ENCODE measurements at regions not wholly inside any gene's neighbourhood (a gene's known extent, or its start where the extent isn't known, plus 50 kb on each side); places are given as distances from the start of the nearest gene placed in this dataset.

- Histone ChIP-seq H3K4me1 (ENCODE audit: control insufficient read depth in 5 of 5, insufficient read depth in 5 of 5, low read length in 5 of 5) (peaks cover 0 to 3% (median 1%) of the 10 kb centered on the region in 5 donors), H3K9ac (ENCODE audit: low read length in 5 of 5) (no peak overlapping the region), H3K9me3 (ENCODE audit: control insufficient read depth in 5 of 5, low read length in 5 of 5) (peaks cover 0 to 12% (median 0%) of the 10 kb centered on the region in 5 donors), H3K27ac (ENCODE audit: low read depth, low read length) (no peak overlapping the region), H3K4me3 (ENCODE audit: low read depth in 1 of 5, low read length in 5 of 5) (no peak overlapping the region), H3K36me3 (ENCODE audit: control insufficient read depth in 5 of 5, insufficient read depth in 5 of 5, low read length in 5 of 5) (no peaks in the 10 kb centered on the region), H3K27me3 (ENCODE audit: control insufficient read depth in 5 of 5, insufficient read depth in 4 of 5, low read length in 5 of 5) (peaks cover 0 to 5% (median 3%) of the 10 kb centered on the region in 5 donors)
Measured at GRCh38 chr16:17018585-17018939, 452.2 kb downstream of the XYLT1 start.

DNA sequence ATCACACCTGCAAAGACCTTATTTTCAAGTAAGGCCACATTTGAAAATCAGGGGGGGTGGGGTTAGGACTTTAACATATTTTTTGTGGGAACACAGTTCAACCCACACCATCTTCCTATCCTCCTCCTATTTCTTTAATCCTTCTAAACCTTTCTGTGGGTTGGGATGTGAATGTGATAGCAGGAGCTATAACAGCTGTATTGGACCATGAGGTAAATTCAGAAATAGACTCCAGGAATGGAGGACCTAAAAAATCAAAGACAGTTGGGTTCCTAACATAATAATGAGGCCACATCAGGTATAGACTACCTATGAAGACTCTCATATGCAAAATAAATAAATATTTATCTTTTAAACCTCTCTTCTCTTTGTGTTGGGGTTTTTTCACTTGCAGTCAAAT is 451.4 kb downstream of the XYLT1 start:
- peaks cover 0 to 3% (median 2%) of the 10 kb centered on the region in 5 donors for H3K27me3 ChIP-seq (ENCODE audit: control insufficient read depth in 5 of 5, insufficient read depth in 4 of 5, low read length in 5 of 5)
- H3K9ac ChIP-seq (ENCODE audit: low read length in 5 of 5) = no peak overlapping the region
- no peak overlapping the region for H3K4me3 ChIP-seq (ENCODE audit: low read depth in 1 of 5, low read length in 5 of 5)
- H3K36me3 ChIP-seq (ENCODE audit: control insufficient read depth in 5 of 5, insufficient read depth in 5 of 5, low read length in 5 of 5) = no peaks in the 10 kb centered on the region
- no peaks in the 10 kb centered on the region for H3K4me1 ChIP-seq (ENCODE audit: control insufficient read depth in 5 of 5, insufficient read depth in 5 of 5, low read length in 5 of 5)
- no peak overlapping the region for H3K27ac ChIP-seq (ENCODE audit: low read depth, low read length)
- peaks cover 0 to 12% (median 0%) of the 10 kb centered on the region in 5 donors for H3K9me3 ChIP-seq (ENCODE audit: control insufficient read depth in 5 of 5, low read length in 5 of 5)

- Histone ChIP-seq H3K9me3 (ENCODE audit: control insufficient read depth in 5 of 5, low read length in 5 of 5) (no peaks in the 10 kb centered on the region), H3K27me3 (ENCODE audit: control insufficient read depth in 5 of 5, insufficient read depth in 4 of 5, low read length in 5 of 5) (peaks cover 0 to 3% (median 0%) of the 10 kb centered on the region in 5 donors), H3K36me3 (ENCODE audit: control insufficient read depth in 5 of 5, insufficient read depth in 5 of 5, low read length in 5 of 5) (no peaks in the 10 kb centered on the region), H3K27ac (ENCODE audit: low read depth, low read length) (no peak overlapping the region), H3K9ac (ENCODE audit: low read length in 5 of 5) (no peak overlapping the region), H3K4me3 (ENCODE audit: low read depth in 1 of 5, low read length in 5 of 5) (no peak overlapping the region), H3K4me1 (ENCODE audit: control insufficient read depth in 5 of 5, insufficient read depth in 5 of 5, low read length in 5 of 5) (no peaks in the 10 kb centered on the region)
Measured at GRCh38 chr16:17023606-17024005, 447.2 kb downstream of the XYLT1 start.

- no peak overlapping the region for H3K27ac ChIP-seq (ENCODE audit: low read depth, low read length)
- H3K4me1 ChIP-seq (ENCODE audit: control insufficient read depth in 5 of 5, insufficient read depth in 5 of 5, low read length in 5 of 5) = no peaks in the 10 kb centered on the region
- H3K9ac ChIP-seq (ENCODE audit: low read length in 5 of 5) = no peak overlapping the region
- H3K36me3 ChIP-seq (ENCODE audit: control insufficient read depth in 5 of 5, insufficient read depth in 5 of 5, low read length in 5 of 5) = no peaks in the 10 kb centered on the region
- peaks cover 0 to 2% (median 0%) of the 10 kb centered on the region in 5 donors for H3K27me3 ChIP-seq (ENCODE audit: control insufficient read depth in 5 of 5, insufficient read depth in 4 of 5, low read length in 5 of 5)
- H3K9me3 ChIP-seq (ENCODE audit: control insufficient read depth in 5 of 5, low read length in 5 of 5) = peaks cover 0 to 6% (median 3%) of the 10 kb centered on the region in 5 donors
- no peak overlapping the region for H3K4me3 ChIP-seq (ENCODE audit: low read depth in 1 of 5, low read length in 5 of 5)
Measured at GRCh38 chr16:17024514-17024913, 446.2 kb downstream of the XYLT1 start.

GRCh38 chr16:17026600-17027242 is 444.0 kb downstream of the XYLT1 start:
- Histone ChIP-seq H3K27me3 (ENCODE audit: control insufficient read depth in 5 of 5, insufficient read depth in 4 of 5, low read length in 5 of 5) (no peaks in the 10 kb centered on the region), H3K4me1 (ENCODE audit: control insufficient read depth in 5 of 5, insufficient read depth in 5 of 5, low read length in 5 of 5) (no peaks in the 10 kb centered on the region), H3K4me3 (ENCODE audit: low read depth in 1 of 5, low read length in 5 of 5) (no peak overlapping the region), H3K27ac (ENCODE audit: low read depth, low read length) (no peak overlapping the region), H3K36me3 (ENCODE audit: control insufficient read depth in 5 of 5, insufficient read depth in 5 of 5, low read length in 5 of 5) (no peaks in the 10 kb centered on the region), H3K9me3 (ENCODE audit: control insufficient read depth in 5 of 5, low read length in 5 of 5) (peaks cover 0 to 12% (median 7%) of the 10 kb centered on the region in 5 donors), H3K9ac (ENCODE audit: low read length in 5 of 5) (no peak overlapping the region)

GRCh38 chr16:17027488-17028129 is 443.2 kb downstream of the XYLT1 start:
- H3K9me3 ChIP-seq (ENCODE audit: control insufficient read depth in 5 of 5, low read length in 5 of 5) = peaks cover 0 to 12% (median 7%) of the 10 kb centered on the region in 5 donors
- H3K27me3 ChIP-seq (ENCODE audit: control insufficient read depth in 5 of 5, insufficient read depth in 4 of 5, low read length in 5 of 5) = no peaks in the 10 kb centered on the region
- H3K36me3 ChIP-seq (ENCODE audit: control insufficient read depth in 5 of 5, insufficient read depth in 5 of 5, low read length in 5 of 5) = no peaks in the 10 kb centered on the region
- no peak overlapping the region for H3K4me3 ChIP-seq (ENCODE audit: low read depth in 1 of 5, low read length in 5 of 5)
- no peak overlapping the region for H3K9ac ChIP-seq (ENCODE audit: low read length in 5 of 5)
- no peaks in the 10 kb centered on the region for H3K4me1 ChIP-seq (ENCODE audit: control insufficient read depth in 5 of 5, insufficient read depth in 5 of 5, low read length in 5 of 5)
- H3K27ac ChIP-seq (ENCODE audit: low read depth, low read length) = no peak overlapping the region

DNA sequence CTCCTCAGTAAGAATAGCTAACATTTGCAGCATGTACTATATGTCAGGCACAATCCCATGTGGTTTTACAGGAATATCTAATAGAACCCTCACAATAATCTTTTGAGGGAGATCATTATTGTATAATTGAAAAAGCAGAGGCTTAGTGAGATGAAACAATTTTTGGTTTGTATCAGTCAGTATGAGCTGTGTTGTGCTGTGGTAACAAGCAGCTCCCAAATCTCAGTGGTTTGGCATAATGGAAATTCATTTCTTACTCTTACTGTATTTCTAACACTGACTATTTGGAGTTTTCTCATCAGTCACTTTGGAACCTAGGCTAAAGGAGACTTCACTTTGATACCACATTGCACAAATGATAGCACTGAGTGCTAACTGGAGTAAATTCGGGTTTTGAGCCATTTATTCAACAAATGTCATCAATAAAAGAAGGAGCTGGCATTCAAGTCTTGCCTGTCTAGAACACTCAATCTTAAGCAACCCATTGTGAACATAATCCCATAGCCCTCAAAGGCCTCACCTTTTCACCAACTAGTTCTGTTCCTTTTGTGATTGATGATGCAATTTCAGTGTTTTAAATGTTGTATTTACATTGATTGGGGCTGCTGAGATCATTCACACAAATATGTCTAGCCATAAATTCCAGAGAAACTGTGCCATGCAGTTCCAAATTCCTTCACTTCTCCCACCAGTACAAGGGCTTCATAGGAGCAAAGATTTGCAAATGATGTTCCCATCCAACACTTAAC is 441.0 kb downstream of the XYLT1 start:
- Histone ChIP-seq H3K27me3 (ENCODE audit: control insufficient read depth in 5 of 5, insufficient read depth in 4 of 5, low read length in 5 of 5) (no peaks in the 10 kb centered on the region), H3K4me3 (ENCODE audit: low read depth in 1 of 5, low read length in 5 of 5) (peak overlapping the region in 1 of 5 donors; percentile 13), H3K36me3 (ENCODE audit: control insufficient read depth in 5 of 5, insufficient read depth in 5 of 5, low read length in 5 of 5) (no peaks in the 10 kb centered on the region), H3K9ac (ENCODE audit: low read length in 5 of 5) (no peak overlapping the region), H3K27ac (ENCODE audit: low read depth, low read length) (no peak overlapping the region), H3K9me3 (ENCODE audit: control insufficient read depth in 5 of 5, low read length in 5 of 5) (peaks cover 3 to 21% (median 11%) of the 10 kb centered on the region in 5 donors), H3K4me1 (ENCODE audit: control insufficient read depth in 5 of 5, insufficient read depth in 5 of 5, low read length in 5 of 5) (no peaks in the 10 kb centered on the region)

GRCh38 chr16:17031484-17032268 is 439.1 kb downstream of the XYLT1 start:
- H3K4me3 ChIP-seq (ENCODE audit: low read depth in 1 of 5, low read length in 5 of 5) = no peak overlapping the region
- H3K27ac ChIP-seq (ENCODE audit: low read depth, low read length) = no peak overlapping the region
- H3K36me3 ChIP-seq (ENCODE audit: control insufficient read depth in 5 of 5, insufficient read depth in 5 of 5, low read length in 5 of 5) = no peaks in the 10 kb centered on the region
- H3K9ac ChIP-seq (ENCODE audit: low read length in 5 of 5) = no peak overlapping the region
- no peaks in the 10 kb centered on the region for H3K27me3 ChIP-seq (ENCODE audit: control insufficient read depth in 5 of 5, insufficient read depth in 4 of 5, low read length in 5 of 5)
- H3K9me3 ChIP-seq (ENCODE audit: control insufficient read depth in 5 of 5, low read length in 5 of 5) = peaks cover 3 to 24% (median 12%) of the 10 kb centered on the region in 5 donors
- H3K4me1 ChIP-seq (ENCODE audit: control insufficient read depth in 5 of 5, insufficient read depth in 5 of 5, low read length in 5 of 5) = no peaks in the 10 kb centered on the region

- H3K9me3 ChIP-seq (ENCODE audit: control insufficient read depth in 5 of 5, low read length in 5 of 5) = peaks cover 3 to 24% (median 12%) of the 10 kb centered on the region in 5 donors
- no peaks in the 10 kb centered on the region for H3K27me3 ChIP-seq (ENCODE audit: control insufficient read depth in 5 of 5, insufficient read depth in 4 of 5, low read length in 5 of 5)
- H3K4me1 ChIP-seq (ENCODE audit: control insufficient read depth in 5 of 5, insufficient read depth in 5 of 5, low read length in 5 of 5) = no peaks in the 10 kb centered on the region
- H3K4me3 ChIP-seq (ENCODE audit: low read depth in 1 of 5, low read length in 5 of 5) = no peak overlapping the region
- H3K36me3 ChIP-seq (ENCODE audit: control insufficient read depth in 5 of 5, insufficient read depth in 5 of 5, low read length in 5 of 5) = no peaks in the 10 kb centered on the region
- H3K9ac ChIP-seq (ENCODE audit: low read length in 5 of 5) = no peak overlapping the region
- no peak overlapping the region for H3K27ac ChIP-seq (ENCODE audit: low read depth, low read length)
Measured at GRCh38 chr16:17032332-17032731, 438.4 kb downstream of the XYLT1 start.
